Testis (tissue), 2 donors: ENCODE measurements at regions not wholly inside any gene's neighbourhood (a gene's known extent, or its start where the extent isn't known, plus 50 kb on each side); places are given as distances from the start of the nearest gene placed in this dataset.

Experiments
- POLR2A ChIP-seq: fragments of 450-650 bp; IDR thresholded peaks from one replicate; pipeline ENCODE4 v1.6.1; 2017; ENCODE audit warnings: antibody characterized with exemption, mild to moderate bottlenecking, moderate library complexity
- TF ChIP-seq, protein P1 (sequence below), 3 experiments: fragments of 450-650 bp in 2 of 3; fragments of 200-600 bp in 1 of 3; sonication (generic) in 1 of 3; IDR thresholded peaks; one replicate each; pipeline ENCODE4 v1.5.1; 2016 to 2019; ENCODE audit warnings: antibody characterized with exemption in 3 of 3, mild to moderate bottlenecking in 2 of 3, moderate library complexity in 1 of 3

GRCh38 chr4:149247164-149247563, 568.5 kb downstream of the IQCM start:
- no peak for TF ChIP-seq POLR2A
- TF ChIP-seq, protein P1, sequence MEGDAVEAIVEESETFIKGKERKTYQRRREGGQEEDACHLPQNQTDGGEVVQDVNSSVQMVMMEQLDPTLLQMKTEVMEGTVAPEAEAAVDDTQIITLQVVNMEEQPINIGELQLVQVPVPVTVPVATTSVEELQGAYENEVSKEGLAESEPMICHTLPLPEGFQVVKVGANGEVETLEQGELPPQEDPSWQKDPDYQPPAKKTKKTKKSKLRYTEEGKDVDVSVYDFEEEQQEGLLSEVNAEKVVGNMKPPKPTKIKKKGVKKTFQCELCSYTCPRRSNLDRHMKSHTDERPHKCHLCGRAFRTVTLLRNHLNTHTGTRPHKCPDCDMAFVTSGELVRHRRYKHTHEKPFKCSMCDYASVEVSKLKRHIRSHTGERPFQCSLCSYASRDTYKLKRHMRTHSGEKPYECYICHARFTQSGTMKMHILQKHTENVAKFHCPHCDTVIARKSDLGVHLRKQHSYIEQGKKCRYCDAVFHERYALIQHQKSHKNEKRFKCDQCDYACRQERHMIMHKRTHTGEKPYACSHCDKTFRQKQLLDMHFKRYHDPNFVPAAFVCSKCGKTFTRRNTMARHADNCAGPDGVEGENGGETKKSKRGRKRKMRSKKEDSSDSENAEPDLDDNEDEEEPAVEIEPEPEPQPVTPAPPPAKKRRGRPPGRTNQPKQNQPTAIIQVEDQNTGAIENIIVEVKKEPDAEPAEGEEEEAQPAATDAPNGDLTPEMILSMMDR (IDR thresholded peaks at IDR 0.05) = no peak
